WERI-Rb-1 (cell line): ENCODE measurements at regions not wholly inside any gene's neighbourhood (a gene's known extent, or its start where the extent isn't known, plus 50 kb on each side); places are given as distances from the start of the nearest gene placed in this dataset.
A peak's percentile ranks its signal among the peaks of the same experiment; 100 is the strongest.

Source experiments
- DNase-seq: peaks from one replicate; pipeline ENCODE4 v3.0.0-alpha.2; 2020
- H3K27ac ChIP-seq: fragments of 250-450 bp; sonication (Bioruptor Pico); 2 replicates; pipeline ENCODE4 v1.5.1; 2020; ENCODE audit warnings: mild to moderate bottlenecking, moderate library complexity
- H3K27me3 ChIP-seq: fragments of 250-450 bp; sonication (Bioruptor Pico); 2 replicates; pipeline ENCODE4 v1.5.1; 2021; ENCODE audit warnings: mild to moderate bottlenecking, low read depth, moderate library complexity; ENCODE audit not compliant: insufficient read depth, severe bottlenecking
- H3K36me3 ChIP-seq: fragments of 250-450 bp; sonication (Bioruptor Pico); 2 replicates; pipeline ENCODE4 v1.5.1; 2020; ENCODE audit warnings: mild to moderate bottlenecking, moderate library complexity
- H3K4me3 ChIP-seq: 2 replicates; pipeline ENCODE4 v1.5.1; 2011; ENCODE audit warnings: low read depth, mild to moderate bottlenecking, control low read depth, low read length
- H3K9me3 ChIP-seq: fragments of 250-450 bp; sonication (Bioruptor Pico); 2 replicates; pipeline ENCODE4 v1.5.1; 2021; ENCODE audit warnings: mild to moderate bottlenecking, moderate library complexity; ENCODE audit not compliant: severe bottlenecking
- CTCF ChIP-seq: IDR thresholded peaks from 2 replicates; pipeline ENCODE4 v1.5.1; 2011; ENCODE audit warnings: low read depth, mild to moderate bottlenecking, control low read depth, inconsistent platforms, low read length

DNA sequence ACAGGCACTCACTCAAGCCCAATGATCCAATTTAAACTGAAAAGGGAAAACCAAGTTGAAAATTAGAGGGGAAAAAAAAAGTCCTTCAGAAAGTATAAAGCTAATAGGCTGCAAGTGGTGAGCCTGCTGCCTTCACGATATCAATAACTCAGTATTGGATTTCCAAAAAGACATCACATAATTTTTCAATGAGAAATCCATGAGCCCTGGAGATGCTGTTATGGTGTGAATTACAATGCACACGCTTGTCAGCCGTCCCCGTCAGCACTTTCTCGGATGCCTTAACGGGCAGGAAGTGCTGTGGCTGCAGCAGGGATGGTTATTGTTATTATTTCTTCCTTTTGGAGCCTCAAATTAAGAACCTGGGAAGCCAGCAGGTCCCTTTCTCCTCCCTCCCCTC, 138.5 kb downstream of the DHX35 start:
- DNase-seq, result no peak
- peaks cover 8% of the 10 kb centered on the region for H3K9me3 ChIP-seq
- H3K27ac ChIP-seq, result no peak overlapping the region
- TF ChIP-seq CTCF, result no peak
- H3K4me3 ChIP-seq, result no peak overlapping the region
- H3K36me3 ChIP-seq, result no peaks in the 10 kb centered on the region
- H3K27me3 ChIP-seq, result peaks cover 29% of the 10 kb centered on the region

GRCh38 chr20:39097889-39098288, 135.7 kb downstream of the DHX35 start:
- H3K9me3 ChIP-seq, result no peaks in the 10 kb centered on the region
- H3K4me3 ChIP-seq, result no peak overlapping the region
- peaks cover 13% of the 10 kb centered on the region for H3K27me3 ChIP-seq
- no peaks in the 10 kb centered on the region for H3K36me3 ChIP-seq
- DNase-seq, result no peak
- TF ChIP-seq CTCF, result no peak
- no peak overlapping the region for H3K27ac ChIP-seq

DNA sequence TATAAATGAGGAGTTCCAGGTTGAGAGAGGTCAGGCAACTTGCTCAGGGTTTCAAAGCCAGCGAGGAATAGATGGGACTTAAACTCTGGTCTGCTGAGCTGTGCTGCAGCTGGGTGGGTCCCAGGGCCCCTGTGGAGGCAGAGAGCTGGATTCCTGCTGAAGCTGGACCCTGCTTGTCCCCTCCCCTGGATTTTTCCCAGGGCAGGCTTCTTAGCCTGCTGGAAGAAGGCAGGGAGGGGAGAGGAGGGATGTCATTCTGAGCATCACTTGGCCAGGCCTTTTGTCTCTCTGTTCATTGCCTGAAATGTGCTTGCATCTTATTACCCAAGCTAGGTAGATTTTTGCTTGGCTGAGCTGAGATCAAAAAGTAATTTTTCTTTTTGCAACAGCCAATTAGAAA, 133.7 kb downstream of the DHX35 start:
- Histone ChIP-seq H3K27me3 (no peaks in the 10 kb centered on the region), H3K9me3 (no peaks in the 10 kb centered on the region), H3K27ac (no peak overlapping the region), H3K4me3 (no peak overlapping the region), H3K36me3 (no peaks in the 10 kb centered on the region)
- no peak for TF ChIP-seq CTCF
- no peak for DNase-seq

DNA sequence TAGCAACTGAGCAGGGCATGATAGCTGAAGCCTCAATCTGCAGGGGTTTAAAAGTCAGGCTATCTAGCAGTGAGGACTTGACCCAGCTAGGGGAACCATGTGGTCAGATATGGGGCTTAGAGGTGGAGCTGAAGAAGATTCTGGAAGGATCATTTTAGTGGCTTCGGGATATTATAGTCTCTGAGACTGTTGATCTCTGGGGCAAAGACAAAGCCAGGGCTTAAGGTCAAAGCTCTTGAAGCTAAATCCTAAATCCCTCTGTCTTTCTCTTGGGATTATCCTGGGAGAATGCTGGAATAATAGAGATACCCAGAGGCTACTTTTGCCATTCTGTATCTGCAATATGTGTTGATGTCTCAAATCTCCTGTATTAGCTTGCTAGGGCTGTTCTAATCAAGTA, 132.2 kb downstream of the DHX35 start:
- peak; percentile 53 for DNase-seq
- Histone ChIP-seq H3K36me3 (no peaks in the 10 kb centered on the region), H3K27me3 (no peaks in the 10 kb centered on the region), H3K27ac (no peak overlapping the region), H3K4me3 (no peak overlapping the region), H3K9me3 (no peaks in the 10 kb centered on the region)
- no peak for TF ChIP-seq CTCF

- Histone ChIP-seq H3K9me3 (no peaks in the 10 kb centered on the region), H3K4me3 (no peak overlapping the region)
- DNase-seq, result no peak
Measured at GRCh38 chr20:39092733-39093410, 130.7 kb downstream of the DHX35 start.

More at GRCh38 chr20:39092733-39093410, 130.7 kb downstream of the DHX35 start:
- TF ChIP-seq CTCF, result no peak
- no peaks in the 10 kb centered on the region for H3K36me3 ChIP-seq
- H3K27me3 ChIP-seq, result no peaks in the 10 kb centered on the region
- H3K27ac ChIP-seq, result no peak overlapping the region
